GM23338 (cell line): ENCODE measurements at regions not wholly inside any gene's neighbourhood (a gene's known extent, or its start where the extent isn't known, plus 50 kb on each side); places are given as distances from the start of the nearest gene placed in this dataset.
"Not testable (repeated sequence)": the region's sequence is repeated elsewhere in the genome, so short reads cannot be mapped to it uniquely, and the experiment has no call there.

Source experiments
- ATAC-seq: fragments of 200-7000 bp; cut with Tn5 transposase; 3 replicates; pipeline ENCODE4 v1.9.1; 2020
- DNase-seq: peaks from one replicate; pipeline ENCODE4 v3.0.0-alpha.2; 2015; ENCODE audit warnings: low spot score
- H2AFZ ChIP-seq: fragments of 200-600 bp; sonication (generic); 2 replicates; pipeline ENCODE4 v1.8.0; 2016; ENCODE audit warnings: antibody characterized with exemption, mild to moderate bottlenecking, moderate library complexity
- H3F3A ChIP-seq: fragments of 200-600 bp; sonication (generic); replicated peaks from 2 replicates; pipeline ENCODE4 v1.8.0; 2017; ENCODE audit warnings: antibody characterized with exemption, mixed run types, low read depth
- H3K27ac ChIP-seq: fragments of 200-600 bp; sonication (generic); 2 replicates; pipeline ENCODE4 v1.6.1; 2016; ENCODE audit warnings: low read depth
- H3K27me3 ChIP-seq: fragments of 200-600 bp; sonication (generic); 2 replicates; pipeline ENCODE4 v1.8.0; 2016; ENCODE audit warnings: mild to moderate bottlenecking, mixed run types, moderate library complexity; ENCODE audit not compliant: insufficient read depth
- H3K36me3 ChIP-seq: fragments of 200-600 bp; sonication (generic); 2 replicates; pipeline ENCODE4 v1.8.0; 2016; ENCODE audit warnings: mild to moderate bottlenecking; ENCODE audit not compliant: insufficient read depth
- H3K4me1 ChIP-seq: fragments of 200-600 bp; sonication (generic); 2 replicates; pipeline ENCODE4 v1.8.0; 2016; ENCODE audit warnings: mild to moderate bottlenecking, moderate library complexity; ENCODE audit not compliant: insufficient read depth
- H3K4me2 ChIP-seq: fragments of 200-600 bp; sonication (generic); 2 replicates; pipeline ENCODE4 v1.7.1; 2017; ENCODE audit warnings: mixed run types
- H3K4me3 ChIP-seq: fragments of 200-600 bp; sonication (generic); 2 replicates; pipeline ENCODE4 v1.6.1; 2016; ENCODE audit warnings: mixed run types
- H3K79me2 ChIP-seq: fragments of 200-600 bp; sonication (generic); replicated peaks from 2 replicates; pipeline ENCODE4 v1.8.0; 2017; ENCODE audit warnings: mild to moderate bottlenecking; ENCODE audit not compliant: insufficient read depth
- H3K9me2 ChIP-seq: fragments of 200-600 bp; sonication (generic); 2 replicates; pipeline ENCODE4 v1.8.0; 2017; ENCODE audit not compliant: insufficient read depth
- H4K20me1 ChIP-seq: fragments of 200-600 bp; sonication (generic); replicated peaks from 2 replicates; pipeline ENCODE4 v1.8.0; 2017; ENCODE audit warnings: mild to moderate bottlenecking; ENCODE audit not compliant: insufficient read depth
- H3K27ac Mint-ChIP-seq: 2 replicates; pipeline ENCODE4 v1.8.0; 2020; ENCODE audit warnings: inconsistent platforms, mild to moderate bottlenecking, moderate library complexity, mixed read lengths
- H3K27me3 Mint-ChIP-seq: 3 replicates; pipeline ENCODE4 v1.8.0; 2022; ENCODE audit warnings: low read depth, mild to moderate bottlenecking, moderate library complexity, mixed read lengths, inconsistent platforms; ENCODE audit not compliant: insufficient read depth, poor library complexity
- H3K36me3 Mint-ChIP-seq: 3 replicates; pipeline ENCODE4 v1.8.0; 2021; ENCODE audit warnings: low read depth, mild to moderate bottlenecking, inconsistent platforms, moderate library complexity, mixed read lengths
- H3K4me1 Mint-ChIP-seq: 3 replicates; pipeline ENCODE4 v1.8.0; 2020; ENCODE audit warnings: mild to moderate bottlenecking, inconsistent platforms, mixed read lengths
- H3K4me3 Mint-ChIP-seq: 3 replicates; pipeline ENCODE4 v1.8.0; 2021; ENCODE audit warnings: moderate library complexity, mild to moderate bottlenecking, inconsistent platforms, mixed read lengths
- H3K9me3 Mint-ChIP-seq: 3 replicates; pipeline ENCODE4 v1.8.0; 2020; ENCODE audit warnings: moderate library complexity, mild to moderate bottlenecking, inconsistent platforms, mixed read lengths
- CREB1 ChIP-seq: fragments of 250-450 bp; sonication (Bioruptor Pico); IDR thresholded peaks from 2 replicates; pipeline ENCODE4 v1.5.0; 2020; ENCODE audit warnings: low read depth, mild to moderate bottlenecking, moderate library complexity
- CTCF ChIP-seq, 2 experiments: fragments of 200-600 bp in 1 of 2; sonication (generic) in 1 of 2; conservative IDR thresholded peaks; 2 replicates each; pipeline versions ENCODE4 v1.5.1 to v1.6.1; 2016 to 2017; ENCODE audit warnings: antibody characterized with exemption in 2 of 2, low read depth in 2 of 2, mild to moderate bottlenecking in 2 of 2, moderate library complexity in 1 of 2
- EZH2 ChIP-seq: fragments of 200-600 bp; sonication (generic); IDR thresholded peaks from one replicate; pipeline ENCODE4 v1.8.0; 2017; ENCODE audit warnings: antibody characterized with exemption, mild to moderate bottlenecking, low read depth; ENCODE audit not compliant: unreplicated experiment
- EZH2phosphoT487 ChIP-seq: fragments of 200-600 bp; sonication (generic); IDR thresholded peaks from one replicate; pipeline ENCODE4 v1.8.1; 2018; ENCODE audit warnings: antibody characterized with exemption; ENCODE audit not compliant: unreplicated experiment
- JUNB ChIP-seq: IDR thresholded peaks from one replicate; pipeline ENCODE4 v1.6.1; 2016; ENCODE audit warnings: antibody characterized with exemption; ENCODE audit not compliant: unreplicated experiment
- ZNF114 ChIP-seq: fragments of 250-450 bp; sonication (Bioruptor Pico); IDR thresholded peaks from 2 replicates; pipeline ENCODE4 v1.5.0; 2020; ENCODE audit warnings: mild to moderate bottlenecking, moderate library complexity
- ZNF331 ChIP-seq: fragments of 250-450 bp; sonication (Bioruptor Pico); IDR thresholded peaks from 2 replicates; pipeline ENCODE4 v1.5.0; 2020; ENCODE audit warnings: low read depth, mild to moderate bottlenecking, moderate library complexity
- ZNF462 ChIP-seq: fragments of 250-450 bp; sonication (Bioruptor Pico); IDR thresholded peaks from 2 replicates; pipeline ENCODE4 v1.5.0; 2020; ENCODE audit warnings: mild to moderate bottlenecking, moderate library complexity

GRCh38 chr6:86016077-86016476, 373.4 kb upstream of the SYNCRIP start:
- TF ChIP-seq ZNF114 (CRISPR knock-in tag) (no peak), CTCF (conservative IDR thresholded peaks at IDR 0.05; ENCODE audit: low read depth in 2 of 2) (no peak), EZH2phosphoT487 (no peak)
- Mint-ChIP-seq H3K36me3 (no peaks in the 10 kb centered on the region), H3K4me1 (no peaks in the 10 kb centered on the region), H3K4me3 (no peak overlapping the region), H3K9me3 (no peaks in the 10 kb centered on the region; the same call in 2 of the 3 replicates), H3K27me3 (no peaks in the 10 kb centered on the region), H3K27ac (peak overlapping the region; percentile 19; the same call in 1 of the 2 replicates)
- no peak for ATAC-seq
- Histone ChIP-seq H4K20me1 (no peaks in the 10 kb centered on the region), H3K4me1 (no peaks in the 10 kb centered on the region), H3K79me2 (no peaks in the 10 kb centered on the region), H3F3A (no peaks in the 10 kb centered on the region), H3K4me3 (no peak overlapping the region), H3K4me2 (no peak overlapping the region), H2AFZ (peak overlapping the region; percentile 70), H3K9me2 (no peaks in the 10 kb centered on the region), H3K27me3 (no peaks in the 10 kb centered on the region), H3K27ac (no peak overlapping the region), H3K36me3 (no peaks in the 10 kb centered on the region)
- DNase-seq: no peak

GRCh38 chr6:86012991-86013390, 370.3 kb upstream of the SYNCRIP start:
- H3K4me3 Mint-ChIP-seq, H3K27ac ChIP-seq, H3K9me2 ChIP-seq, ATAC-seq, H3K9me3 Mint-ChIP-seq, H3K36me3 ChIP-seq, H3K4me1 ChIP-seq, H4K20me1 ChIP-seq, H3K36me3 Mint-ChIP-seq, H3K4me2 ChIP-seq, H3K4me3 ChIP-seq, H3K4me1 Mint-ChIP-seq, DNase-seq, H3K79me2 ChIP-seq, H3K27me3 ChIP-seq, H3K27me3 Mint-ChIP-seq, H3K27ac Mint-ChIP-seq, H3F3A ChIP-seq, H2AFZ ChIP-seq: not testable (repeated sequence)

- Mint-ChIP-seq H3K4me3 (no peak overlapping the region), H3K4me1 (peaks cover 2% of the 10 kb centered on the region; the same call in 1 of the 3 replicates), H3K27me3 (no peaks in the 10 kb centered on the region), H3K9me3 (peaks cover 3% of the 10 kb centered on the region; the same call in 1 of the 3 replicates), H3K36me3 (no peaks in the 10 kb centered on the region), H3K27ac (no peak overlapping the region)
- Histone ChIP-seq H4K20me1 (no peaks in the 10 kb centered on the region), H3K27ac (no peak overlapping the region), H3K27me3 (no peaks in the 10 kb centered on the region), H3K4me3 (no peak overlapping the region), H3K9me2 (no peaks in the 10 kb centered on the region), H2AFZ (no peak overlapping the region), H3K4me2 (no peak overlapping the region), H3K36me3 (no peaks in the 10 kb centered on the region), H3K4me1 (no peaks in the 10 kb centered on the region), H3K79me2 (no peaks in the 10 kb centered on the region), H3F3A (no peaks in the 10 kb centered on the region)
- no peak for ATAC-seq
- no peak for DNase-seq
- TF ChIP-seq ZNF331 (no peak), EZH2 (no peak), EZH2phosphoT487 (no peak), CREB1 (no peak), JUNB (no peak), ZNF462 (CRISPR knock-in tag) (no peak)
These were observed 368.5 kb upstream of the SYNCRIP start for GRCh38 chr6:86010915-86011786.
